Right lobe of liver (tissue), 4 donors: ENCODE measurements at regions not wholly inside any gene's neighbourhood (a gene's known extent, or its start where the extent isn't known, plus 50 kb on each side); places are given as distances from the start of the nearest gene placed in this dataset.

ENCODE experiments used
- CTCF ChIP-seq, 4 donors: fragments of 200-600 bp in 3 of 4; fragments of 450-650 bp in 1 of 4; IDR thresholded peaks; one replicate each; pipeline versions ENCODE4 v1.5.1 to v1.8.0; 2016 to 2022; ENCODE audit warnings: antibody characterized with exemption in 4 of 4, mild to moderate bottlenecking in 2 of 4
- POLR2A ChIP-seq: fragments of 450-650 bp; IDR thresholded peaks from one replicate; pipeline ENCODE4 v1.6.1; 2017; ENCODE audit warnings: antibody characterized with exemption, mild to moderate bottlenecking
- donor health status: DM: no; HTN: no; CAD: no.
- donor health status: DM: no; HTN: no; CAD: no.
- donor health status: DM: no; HTN: yes; CAD: no.

- TF ChIP-seq CTCF (IDR thresholded peaks at IDR 0.05) (no peak), POLR2A (no peak)
These were observed 65.6 kb upstream of the IYD start for GRCh38 chr6:150303256-150303655.
